ENCODE measurements at regions not wholly inside any gene's neighbourhood (a gene's known extent, or its start where the extent isn't known, plus 50 kb on each side); places are given as distances from the start of the nearest gene placed in this dataset.

GRCh38 chr2:137872577-137872976 is 91.7 kb upstream of the HNMT start:
- ChIA-PET SMC1A (ENCODE audit: uncharacterized antibody, unreplicated experiment) (no interaction called here), CTCF (interaction anchor here (0.7 to 4.5 kb wide), 2 partner anchors 8 to 35 kb away, joined by 3 to 22 read pairs; no protein-coding TSS in a partner anchor)
- no peak for FAIRE-seq

More at GRCh38 chr2:137872577-137872976, 91.7 kb upstream of the HNMT start:
- Histone ChIP-seq H3K36me3 (ENCODE audit: control insufficient read depth in 2 of 2, insufficient read depth in 2 of 2, low read length in 1 of 2) (no peaks in the 10 kb centered on the region), H3K4me2 (ENCODE audit: control insufficient read depth, insufficient read depth) (no peak overlapping the region), H3K4me3 (no peak overlapping the region), H3K4me1 (ENCODE audit: control insufficient read depth, insufficient read depth, low read length) (no peaks in the 10 kb centered on the region), H3K79me2 (ENCODE audit: control insufficient read depth, insufficient read depth, low read length) (no peaks in the 10 kb centered on the region), H4K20me1 (ENCODE audit: control insufficient read depth, insufficient read depth) (no peaks in the 10 kb centered on the region), H3K9ac (ENCODE audit: control insufficient read depth, insufficient read depth, low read length) (no peak overlapping the region), H3K27ac (ENCODE audit: control insufficient read depth, insufficient read depth) (no peak overlapping the region), H3K27me3 (replicated peaks in 1 of 2; ENCODE audit: control insufficient read depth in 2 of 2, insufficient read depth in 2 of 2, low read length in 1 of 2) (no peaks in the 10 kb centered on the region), H3K9me3 (replicated peaks; ENCODE audit: control insufficient read depth, insufficient read depth, low read length) (no peaks in the 10 kb centered on the region), H2AFZ (ENCODE audit: control insufficient read depth, low read depth, low read length) (no peak overlapping the region)
- TF ChIP-seq RAD51 (IDR thresholded peaks at IDR 0.05) (no peak), SIX5 (IDR thresholded peaks at IDR 0.05; ENCODE audit: low read depth, low read length, severe bottlenecking) (no peak), EED (IDR thresholded peaks at IDR 0.05; ENCODE audit: low read depth) (no peak), ZNF622 (IDR thresholded peaks at IDR 0.05) (no peak), YBX1 (IDR thresholded peaks at IDR 0.05) (no peak), CBX3 (IDR thresholded peaks at IDR 0.05; ENCODE audit: borderline replicate concordance, low read depth) (no peak), BRCA1 (IDR thresholded peaks at IDR 0.05; ENCODE audit: low read depth, low read length) (no peak), CREM (IDR thresholded peaks at IDR 0.05; ENCODE audit: low read depth) (no peak), CHD2 (IDR thresholded peaks at IDR 0.05; ENCODE audit: borderline replicate concordance, low read depth, low read length) (no peak), ZBTB11 (CRISPR knock-in tag; IDR thresholded peaks at IDR 0.05) (no peak), RUNX3 (IDR thresholded peaks at IDR 0.05; ENCODE audit: low read length) (no peak), ZNF217 (IDR thresholded peaks at IDR 0.05) (no peak), JUNB (IDR thresholded peaks at IDR 0.05) (no peak), LARP7 (IDR thresholded peaks at IDR 0.05) (no peak)
- no peak for DNase-seq (ENCODE audit: low read depth, low spot score)
- in situ Hi-C loops (cut with MboI): no loop called here
- RAD21 ChIA-PET (ENCODE audit: unreplicated experiment): no interaction called here
- intact Hi-C loops (cut with micrococcal nuclease; ENCODE audit: unreplicated experiment): no loop called here
- no TSS peak for BruUV-seq (replicated peaks)
- 36% methylated on average over 4 of the region's 4 CpGs for WGBS (ENCODE audit: insufficient coverage, insufficient replicate concordance, low lambda C conversion rate, missing lambda C conversion rate)
- POLR2A ChIA-PET: no interaction called here
- peak; percentile 33; the same call in 1 of the 3 replicates for ATAC-seq
